GM18861 (cell line): ENCODE measurements at regions not wholly inside any gene's neighbourhood (a gene's known extent, or its start where the extent isn't known, plus 50 kb on each side); places are given as distances from the start of the nearest gene placed in this dataset.
"Not testable (repeated sequence)": the region's sequence is repeated elsewhere in the genome, so short reads cannot be mapped to it uniquely, and the experiment has no call there.

Experiments used
- ATAC-seq: cut with Tn5 transposase; IDR thresholded peaks from one replicate; pipeline ENCODE4 v1.9.1; 2021; ENCODE audit not compliant: unreplicated experiment

DNA sequence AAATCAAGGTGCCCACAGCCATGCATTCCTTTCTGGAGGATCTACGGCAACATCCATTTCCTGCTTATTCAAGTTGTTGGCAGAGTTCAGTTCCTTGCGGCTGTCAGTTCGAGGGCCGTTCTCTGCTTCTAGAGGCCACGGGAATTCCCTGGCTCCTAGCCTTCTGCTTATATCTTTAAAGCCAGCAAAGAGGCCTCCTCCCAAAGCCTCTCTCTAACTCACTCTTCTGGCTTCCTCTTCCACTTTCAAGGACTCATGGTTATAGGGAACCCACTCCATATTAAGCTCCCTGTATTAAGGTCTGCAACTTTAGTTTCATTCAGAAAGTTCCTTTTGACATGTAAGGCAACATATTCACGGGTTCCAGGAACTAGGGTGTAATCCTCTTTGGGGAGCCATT lies 150.1 kb upstream of the RMP24 start:
- no peak for ATAC-seq

DNA sequence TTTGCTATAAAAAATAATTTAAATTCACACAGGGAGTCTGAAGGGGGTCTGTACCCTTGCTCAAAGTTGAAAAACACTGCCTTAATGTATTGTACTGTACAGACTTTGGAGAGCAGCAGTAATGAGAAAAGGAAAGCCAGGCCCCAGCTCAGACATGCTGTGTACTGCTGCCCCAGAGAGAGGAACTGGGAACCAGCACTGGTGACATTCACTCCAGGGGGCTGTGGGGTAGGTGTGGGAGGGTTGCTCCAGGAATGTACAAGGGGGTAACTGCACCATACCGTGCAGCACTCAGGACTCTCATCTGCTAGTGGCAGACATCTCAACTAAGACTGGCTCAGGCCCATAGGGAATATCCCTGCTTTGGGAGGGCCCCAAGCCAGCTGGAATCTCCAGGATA lies 146.0 kb upstream of the RMP24 start:
- ATAC-seq = no peak

DNA sequence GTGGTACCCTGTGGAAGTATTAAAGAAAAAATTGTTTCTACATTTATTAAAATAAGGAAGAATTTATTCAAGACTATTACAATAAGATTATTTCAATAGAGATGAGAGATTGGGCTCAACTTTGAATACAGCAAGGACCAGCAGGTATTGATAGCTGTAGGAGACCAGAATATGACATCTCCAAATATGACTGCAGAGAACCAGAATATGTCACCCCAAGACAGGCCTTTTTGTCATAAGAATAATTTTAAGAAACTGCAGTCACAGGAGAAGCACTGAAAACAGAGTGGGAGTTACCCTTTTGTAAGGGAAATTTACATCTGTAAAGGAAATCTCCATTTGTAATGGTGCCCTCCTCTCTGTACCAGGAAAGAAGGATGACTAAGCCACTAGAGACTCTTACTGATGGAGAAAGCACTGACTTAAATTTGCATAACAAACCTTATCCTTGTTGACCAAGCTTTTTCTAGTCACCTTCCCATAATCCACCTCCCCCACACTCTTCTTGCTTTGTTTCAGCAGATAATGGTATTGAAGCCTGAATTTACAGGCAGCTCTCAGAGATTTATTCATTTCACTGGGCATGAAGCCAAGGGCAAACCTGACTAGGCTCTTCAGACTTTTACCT lies 145.1 kb upstream of the RMP24 start:
- ATAC-seq = no peak

DNA sequence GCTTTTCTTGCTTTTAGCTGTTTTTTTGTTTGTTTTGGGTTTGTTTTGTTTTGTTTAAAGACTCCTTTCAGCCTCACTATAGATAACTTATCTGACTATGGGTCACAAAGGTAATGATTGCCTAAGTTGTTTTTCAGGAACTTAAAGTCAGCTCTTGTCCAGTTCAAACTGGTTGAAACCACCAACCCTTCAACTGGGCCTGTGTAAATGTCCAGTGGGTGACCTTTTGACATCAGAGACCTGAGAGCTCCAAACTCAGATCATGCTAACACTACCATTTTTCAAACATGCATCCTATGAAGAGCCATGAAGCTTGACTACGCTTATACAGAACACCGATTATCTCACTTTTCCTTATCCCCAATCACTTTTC lies 144.6 kb upstream of the RMP24 start:
- no peak for ATAC-seq

DNA sequence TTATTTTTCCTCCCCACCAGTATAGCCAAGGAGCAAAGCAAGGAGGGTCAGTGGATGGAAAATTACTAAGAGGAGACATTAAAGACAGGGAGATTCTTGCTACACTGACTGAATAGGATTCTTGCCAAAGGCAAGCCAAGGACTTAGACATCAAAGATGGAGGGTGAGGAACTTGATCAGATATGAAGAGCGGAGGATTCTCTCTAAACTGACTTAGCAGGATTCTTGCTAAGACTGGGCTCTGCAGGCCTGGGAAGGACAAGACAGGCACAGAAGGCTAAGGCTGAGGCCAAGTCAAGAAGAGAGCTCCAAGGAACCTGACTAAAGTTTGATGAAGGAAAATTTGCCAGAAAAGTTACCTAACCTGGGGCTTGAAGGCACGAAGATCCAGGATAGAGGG lies 143.9 kb upstream of the RMP24 start:
- ATAC-seq = no peak

DNA sequence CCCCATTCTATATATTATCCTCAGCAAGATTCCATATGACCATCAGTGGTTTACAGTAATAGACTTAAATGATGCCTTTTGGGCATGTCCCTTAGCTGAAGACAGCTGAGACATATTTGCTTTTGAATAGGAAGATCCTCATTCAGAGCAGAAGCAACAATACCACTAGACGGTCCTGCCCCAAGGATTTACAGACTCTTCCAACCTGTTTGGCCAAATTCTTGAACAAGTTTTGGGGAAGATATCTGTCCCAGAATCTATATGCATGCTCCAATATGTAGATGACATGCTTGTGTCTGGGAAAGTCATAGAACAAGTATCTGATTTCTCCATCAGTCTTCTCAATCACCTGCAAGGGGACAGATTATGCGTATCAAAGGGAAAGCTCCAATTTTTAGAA lies 137.1 kb upstream of the RMP24 start:
- ATAC-seq = no peak

DNA sequence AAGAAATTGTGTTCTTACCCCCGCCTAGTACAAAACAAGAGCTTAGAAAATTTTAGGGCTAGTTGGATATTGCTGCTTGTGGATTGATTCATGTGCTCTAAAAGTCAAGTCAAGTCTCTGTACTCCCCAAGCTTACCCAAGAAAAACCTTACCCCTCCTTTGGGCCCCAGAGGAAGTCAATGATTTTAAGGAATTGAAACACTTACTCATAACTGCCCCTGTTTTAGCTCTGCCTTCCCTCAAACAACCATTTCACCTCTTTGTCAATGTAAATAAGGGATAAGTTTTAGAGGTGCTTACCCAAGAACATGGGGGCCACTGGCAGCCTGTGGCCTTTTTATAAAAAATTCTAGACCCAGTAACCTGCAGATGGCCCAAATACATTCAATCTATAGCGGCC lies 136.6 kb upstream of the RMP24 start:
- ATAC-seq = peak; percentile 98

DNA sequence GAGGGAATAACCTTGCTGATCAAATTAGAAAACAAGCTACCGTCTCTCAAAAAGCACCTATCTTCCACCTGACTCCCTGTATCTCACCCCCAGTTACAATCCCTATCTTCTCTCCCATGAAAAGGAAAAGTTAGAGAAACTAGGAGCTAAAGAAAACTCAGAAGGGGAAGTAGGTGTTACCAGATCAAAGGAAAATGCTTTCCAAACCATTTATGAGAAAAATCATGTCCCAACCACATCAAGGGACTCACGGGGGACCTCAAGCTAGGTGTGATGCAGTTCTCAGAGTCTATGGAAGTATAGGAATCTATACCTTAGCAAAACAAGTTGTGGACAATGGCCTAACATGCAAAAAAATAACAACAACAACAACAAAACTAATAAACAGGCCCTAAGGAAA lies 135.5 kb upstream of the RMP24 start:
- no peak for ATAC-seq

DNA sequence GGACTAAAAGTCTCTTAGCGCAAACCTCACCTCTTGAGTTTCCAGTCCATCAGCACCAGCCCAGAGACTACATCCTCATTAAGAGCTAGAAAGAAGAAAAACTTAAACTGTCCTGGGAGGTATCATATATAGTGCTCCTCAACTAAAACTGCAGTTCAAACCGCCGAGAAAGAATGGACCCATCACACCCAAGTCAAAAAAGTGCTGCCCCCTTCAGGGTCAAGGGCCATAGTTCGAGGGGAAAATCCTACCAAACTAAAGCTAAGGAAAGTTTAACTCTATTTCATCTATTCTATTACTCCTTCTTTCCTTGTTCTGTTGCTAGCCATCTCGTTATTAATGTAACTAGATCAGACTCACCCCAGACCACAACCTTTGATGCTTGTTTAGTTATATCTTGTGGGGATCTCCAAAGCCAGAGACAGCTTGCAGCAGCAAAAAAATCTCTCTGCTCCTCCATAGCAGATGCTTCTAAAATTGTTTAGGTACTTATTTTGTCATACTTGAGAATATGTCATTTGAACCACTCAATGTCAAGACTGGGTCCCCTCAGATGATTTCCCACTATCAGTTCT lies 134.5 kb upstream of the RMP24 start:
- no peak for ATAC-seq

DNA sequence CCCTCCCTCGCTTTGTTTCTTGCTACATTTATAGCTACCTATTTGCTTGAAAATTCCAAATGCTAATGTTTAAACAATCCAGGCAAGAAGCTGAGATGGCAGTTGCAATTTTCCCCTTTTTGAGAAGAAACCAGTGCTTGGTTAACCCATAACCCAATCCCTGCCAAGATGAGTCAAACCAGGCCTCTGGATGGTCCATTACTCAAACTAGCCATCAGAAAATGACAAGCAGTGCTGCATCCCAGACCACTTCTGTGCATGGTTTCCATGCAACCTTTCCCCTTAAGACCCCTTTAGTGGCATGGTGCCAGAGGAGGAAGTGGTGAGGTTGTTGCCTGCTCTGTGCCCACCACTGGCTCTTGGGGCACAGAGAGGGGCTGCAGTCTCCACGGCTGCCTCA lies 131.2 kb upstream of the RMP24 start:
- no peak for ATAC-seq

DNA sequence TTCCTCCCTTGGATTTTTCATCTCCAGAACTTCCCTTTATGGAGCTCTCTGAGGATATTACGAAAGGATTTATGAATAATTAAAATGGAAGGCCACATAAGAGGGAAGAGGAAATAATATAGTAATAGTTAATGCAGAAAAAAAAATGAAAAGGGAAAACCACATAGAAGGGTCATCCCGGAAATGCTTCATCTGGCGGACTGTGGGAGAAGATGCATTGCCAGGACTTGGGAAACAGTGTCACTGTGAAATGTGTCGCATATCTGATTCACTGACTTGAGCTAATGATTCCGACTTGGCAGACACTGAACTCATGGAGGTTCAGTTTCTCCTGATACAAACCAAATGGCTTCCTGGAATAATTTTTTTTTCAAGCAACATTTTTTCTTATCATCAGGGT lies 129.9 kb upstream of the RMP24 start:
- no peak for ATAC-seq

DNA sequence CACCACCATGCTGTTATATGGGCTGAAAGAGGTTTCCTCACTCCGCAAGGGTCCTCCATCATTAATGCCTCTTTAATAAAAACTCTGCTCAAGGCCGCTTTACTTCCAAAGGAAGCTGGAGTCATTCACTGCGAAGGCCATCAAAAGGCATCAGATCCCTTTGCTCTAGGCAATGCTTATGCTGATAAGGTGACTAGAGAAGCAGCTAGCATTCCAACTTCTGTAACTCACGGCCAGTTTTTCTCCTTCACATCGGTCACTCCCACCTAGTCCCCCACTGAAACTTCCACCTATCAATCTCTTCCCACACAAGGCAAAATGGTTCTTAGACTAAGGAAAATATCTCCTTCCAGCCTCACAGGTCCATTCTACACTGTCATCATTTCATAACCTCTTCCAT lies 124.2 kb upstream of the RMP24 start:
- not testable (repeated sequence) for ATAC-seq

DNA sequence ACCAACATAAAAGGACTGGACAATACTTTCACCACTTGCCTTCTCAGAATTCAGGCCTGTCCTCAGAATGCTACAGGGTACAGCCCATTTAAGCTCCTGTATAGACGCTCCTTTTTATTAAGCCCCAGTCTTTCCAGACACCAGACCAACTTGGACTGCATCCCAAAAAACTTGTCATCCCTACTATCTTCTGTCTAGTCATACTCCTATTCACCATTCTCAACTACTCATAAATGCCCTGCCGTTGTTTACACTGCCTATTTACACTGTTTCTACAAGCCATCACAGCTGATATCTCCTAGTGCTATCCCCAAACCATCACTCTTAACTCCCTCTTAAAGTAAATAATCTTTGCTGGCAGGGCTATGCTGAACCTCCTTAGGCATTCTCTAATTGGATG lies 123.2 kb upstream of the RMP24 start:
- ATAC-seq = not testable (repeated sequence)

DNA sequence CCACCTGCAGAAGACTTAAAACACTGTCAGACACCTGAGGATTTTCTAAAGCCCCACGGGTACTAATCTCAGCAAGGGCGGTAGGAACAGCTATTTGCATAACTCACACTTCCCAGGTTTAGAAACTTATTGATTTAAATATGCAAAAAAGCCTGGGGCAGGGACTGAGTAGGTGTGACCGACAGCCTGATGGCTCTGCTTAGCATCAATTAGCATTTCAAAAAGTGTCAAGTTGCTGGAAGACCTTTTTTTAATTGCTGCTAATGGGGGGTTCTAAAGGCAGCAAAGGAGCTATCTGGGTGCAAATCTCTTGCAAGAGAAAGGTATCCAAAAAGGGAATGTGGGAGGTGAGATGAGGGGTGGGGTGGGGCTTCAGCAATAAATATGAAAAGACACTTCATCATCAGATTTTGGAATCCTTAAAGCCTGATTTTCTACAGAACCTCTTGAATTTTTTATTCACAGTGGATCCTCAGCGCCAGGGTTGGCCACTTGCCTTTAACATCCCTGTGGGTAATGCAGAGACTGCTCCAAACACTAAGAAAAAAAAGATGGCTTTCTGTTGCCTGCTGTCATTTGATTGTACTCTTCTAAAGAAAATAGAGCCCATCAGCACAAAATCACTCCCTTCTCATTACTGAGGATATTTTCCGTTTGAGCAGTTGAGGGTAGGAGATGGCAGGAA lies 121.1 kb upstream of the RMP24 start:
- ATAC-seq = no peak

DNA sequence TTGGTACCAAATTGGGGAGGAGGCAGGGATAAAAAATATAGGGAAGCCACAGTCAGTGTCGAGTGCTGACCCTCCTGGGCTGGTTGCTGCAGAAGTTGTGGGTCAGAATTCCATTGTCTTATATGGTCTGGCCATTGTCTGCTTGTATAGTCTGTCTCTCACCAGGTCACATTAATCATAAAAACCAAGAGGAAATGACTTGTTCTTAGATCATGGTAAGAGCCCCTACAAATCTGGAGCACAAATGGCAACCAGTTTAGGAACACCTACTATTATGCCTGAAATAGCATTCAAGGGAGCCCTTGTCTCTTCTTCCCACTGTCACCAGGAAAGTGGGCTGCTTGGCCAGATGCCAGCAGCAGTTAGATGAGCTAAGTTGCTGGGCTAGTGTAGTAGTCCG lies 119.7 kb upstream of the RMP24 start:
- ATAC-seq = no peak

DNA sequence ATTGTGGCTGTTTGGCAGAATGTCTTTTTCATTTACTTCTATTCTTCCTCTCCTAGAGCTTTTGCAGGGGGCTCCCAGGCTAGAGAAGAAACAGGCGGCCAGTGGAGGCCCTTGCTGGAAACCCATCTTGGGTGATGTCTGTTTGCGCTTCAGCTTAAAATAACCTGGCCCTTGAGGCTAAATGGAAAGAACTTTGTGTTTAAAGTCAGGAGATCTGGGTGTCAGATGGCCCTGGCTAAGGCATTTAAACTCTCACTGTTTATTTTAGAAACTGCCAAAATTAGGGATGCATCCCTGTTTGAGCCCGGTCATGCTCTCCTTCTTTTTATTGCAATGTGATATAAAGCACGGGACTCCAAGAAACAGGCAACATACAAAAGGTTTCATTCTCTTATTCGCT lies 118.4 kb upstream of the RMP24 start:
- ATAC-seq = no peak

DNA sequence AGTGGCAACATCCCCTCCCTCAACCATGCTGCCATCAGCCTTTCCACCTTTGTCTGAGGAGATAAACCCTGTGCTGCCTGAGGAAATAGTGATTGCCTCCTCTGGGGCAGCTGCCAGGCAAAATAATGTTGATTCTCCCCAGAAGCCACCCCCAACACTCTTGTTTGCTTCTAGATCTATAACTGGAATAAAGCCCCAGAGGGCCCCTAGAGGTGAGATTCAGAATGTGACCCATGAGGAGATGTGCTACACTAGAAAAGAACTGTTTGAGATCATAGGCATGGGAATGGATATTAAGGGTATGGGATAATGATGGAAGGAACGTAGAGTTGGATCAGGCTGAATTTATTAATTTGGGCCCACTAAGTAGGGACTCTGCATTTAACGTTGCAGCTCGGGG lies 116.3 kb upstream of the RMP24 start:
- no peak for ATAC-seq

DNA sequence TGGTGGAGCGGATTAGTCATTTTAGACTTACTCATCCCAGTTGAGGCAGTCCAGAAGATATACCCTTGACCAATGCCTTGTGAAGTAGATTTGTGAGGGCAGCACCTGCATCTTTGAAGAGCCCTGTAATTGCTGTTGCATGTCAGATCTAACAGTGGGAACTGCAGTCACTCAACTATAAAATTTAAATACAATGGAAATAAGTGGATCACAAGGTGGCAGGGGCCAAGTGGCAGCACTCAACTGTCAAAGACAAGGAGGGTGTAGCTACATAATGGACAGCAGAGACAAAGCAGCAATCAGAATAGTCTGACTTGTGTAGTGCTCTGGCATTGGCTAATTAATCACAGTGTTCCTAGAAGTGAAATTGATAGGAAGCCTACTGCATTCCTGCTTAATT lies 115.8 kb upstream of the RMP24 start:
- ATAC-seq = not testable (repeated sequence)

DNA sequence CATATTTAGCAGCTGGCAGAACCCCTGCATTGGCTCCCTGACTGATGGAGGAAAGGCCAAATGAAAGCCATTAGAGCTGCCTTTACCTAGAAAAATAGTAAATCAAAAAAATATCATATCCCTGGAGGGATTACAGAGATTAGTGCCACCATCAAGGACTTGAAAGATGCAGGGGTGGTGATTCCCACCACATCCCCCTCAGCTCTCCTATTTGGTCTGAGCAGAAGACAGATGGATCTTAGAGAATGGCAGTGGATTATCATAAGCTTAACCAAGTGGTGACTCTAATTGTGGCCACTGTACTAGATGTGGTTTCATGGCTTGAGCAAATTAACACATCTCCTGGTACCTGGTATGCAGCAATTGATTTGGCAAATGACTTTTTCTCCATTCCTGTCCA lies 114.9 kb upstream of the RMP24 start:
- not testable (repeated sequence) for ATAC-seq

DNA sequence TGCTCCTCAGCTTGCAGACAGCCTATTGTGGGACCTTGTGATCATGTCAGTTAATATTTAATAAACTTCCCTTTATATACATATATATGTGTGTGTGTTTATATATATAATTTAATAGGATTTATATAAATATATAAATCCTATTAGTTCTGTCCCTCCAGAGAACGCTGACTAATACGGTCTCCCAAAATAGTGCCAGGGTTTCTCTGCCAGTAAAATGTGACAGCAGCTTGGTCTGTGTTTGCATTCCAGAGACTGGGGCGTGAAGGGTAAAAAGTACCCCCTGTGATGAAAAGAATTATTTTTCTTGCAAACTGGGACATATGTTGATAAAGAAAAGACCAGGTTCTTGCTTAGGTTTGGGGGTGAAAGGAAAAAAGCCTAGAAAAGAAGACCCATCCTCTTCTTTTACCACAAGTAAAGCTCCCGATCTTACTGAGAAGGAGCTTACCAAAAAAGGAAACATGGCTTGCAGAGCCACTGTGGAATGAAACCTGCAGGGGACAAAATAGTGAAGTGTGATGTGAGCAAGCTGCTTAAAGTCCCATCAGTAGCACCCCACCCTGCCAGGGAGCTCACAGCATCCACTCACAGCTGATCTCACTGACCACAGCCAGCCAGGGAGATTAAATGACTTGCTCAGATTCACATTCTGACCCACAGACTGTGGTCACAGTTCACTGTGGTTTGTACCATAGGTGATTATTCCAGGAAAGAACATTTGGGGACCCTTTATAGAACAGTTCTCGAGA lies 110.9 kb upstream of the RMP24 start:
- no peak for ATAC-seq

DNA sequence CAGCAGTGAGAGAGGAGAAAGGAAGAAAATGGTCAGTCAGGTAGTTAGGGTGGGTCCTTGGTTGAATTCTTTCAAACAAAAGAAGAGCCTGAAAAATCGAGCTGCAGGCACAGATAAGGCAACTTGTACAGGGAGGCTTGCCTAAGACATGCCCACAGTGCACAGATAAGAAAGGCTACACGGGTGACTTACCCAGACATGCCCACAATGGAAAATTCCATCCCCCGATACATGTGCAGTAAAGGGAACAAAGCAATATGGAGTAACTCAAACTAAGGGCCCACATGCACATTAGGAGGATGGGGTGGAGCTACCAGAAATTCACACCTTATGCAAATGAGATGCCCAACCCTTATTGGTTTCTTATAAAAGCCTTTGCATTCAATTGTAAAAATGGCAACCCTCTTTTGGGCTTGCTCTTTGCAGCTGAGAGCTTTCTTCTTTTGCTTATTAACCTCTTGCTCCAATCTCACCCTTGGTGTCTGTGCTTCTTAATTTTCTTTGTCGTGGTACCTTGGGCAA lies 110.3 kb upstream of the RMP24 start:
- no peak for ATAC-seq

DNA sequence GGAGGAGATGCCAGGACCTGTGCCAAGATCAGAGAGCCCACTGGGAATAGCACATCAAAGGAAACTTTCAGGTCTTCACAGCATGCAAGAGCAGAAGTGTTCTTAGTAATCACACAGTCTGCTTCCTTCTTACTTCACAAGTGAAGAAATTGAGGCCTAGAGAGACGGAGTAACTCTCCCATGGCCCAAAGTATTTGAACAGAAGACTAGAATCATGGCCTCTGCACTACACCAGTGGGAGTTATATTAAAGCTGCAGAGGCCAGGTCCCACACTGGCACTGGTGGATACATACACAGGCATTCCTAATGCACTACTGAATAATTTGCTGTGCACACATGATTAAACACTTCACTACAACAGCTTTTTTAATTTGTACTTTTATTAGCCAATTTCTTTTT lies 107.6 kb upstream of the RMP24 start:
- no peak for ATAC-seq
